GM18951 (cell line): ENCODE measurements at regions not wholly inside any gene's neighbourhood (a gene's known extent, or its start where the extent isn't known, plus 50 kb on each side); places are given as distances from the start of the nearest gene placed in this dataset.

ENCODE experiments used
- POLR2A ChIP-seq: IDR thresholded peaks from 4 replicates; pipeline ENCODE4 v1.6.1; 2011; ENCODE audit warnings: mild to moderate bottlenecking; ENCODE audit not compliant: insufficient read length, insufficient read depth; ENCODE audit errors: extremely low read depth
- in situ Hi-C: fragments of 300-500 bp; cut with MboI; formaldehyde crosslinking; loops from one replicate; pipeline ENCODE4 v1.12.0; 2022; ENCODE audit warnings: low sequenced_read_pairs, mixed read lengths, inconsistent platforms; ENCODE audit not compliant: unreplicated experiment

GRCh38 chr5:68543212-68543611 is 327.7 kb downstream of the PIK3R1 start:
- in situ Hi-C loops = no loop called here
- TF ChIP-seq POLR2A = no peak

- in situ Hi-C loops = no loop called here
- no peak for TF ChIP-seq POLR2A
Observed at GRCh38 chr5:68544091-68544647, 328.6 kb downstream of the PIK3R1 start.

- in situ Hi-C loops = no loop called here
Observed at GRCh38 chr5:68544648-68545552, 329.3 kb downstream of the PIK3R1 start.

GRCh38 chr5:68545636-68546295 is 330.2 kb downstream of the PIK3R1 start:
- in situ Hi-C loops = no loop called here
- TF ChIP-seq POLR2A = no peak

More at GRCh38 chr5:68544648-68545552, 329.3 kb downstream of the PIK3R1 start:
- no peak for TF ChIP-seq POLR2A

- no peak for TF ChIP-seq POLR2A
- in situ Hi-C loops = no loop called here
Observed at GRCh38 chr5:68547056-68547455, 331.5 kb downstream of the PIK3R1 start.

- in situ Hi-C loops = no loop called here
- TF ChIP-seq POLR2A = no peak
Observed at GRCh38 chr5:68547622-68548021, 332.1 kb downstream of the PIK3R1 start.

GRCh38 chr5:68548959-68549676 is 333.6 kb downstream of the PIK3R1 start:
- in situ Hi-C loops = no loop called here
- no peak for TF ChIP-seq POLR2A

GRCh38 chr5:68550015-68550414 is 334.5 kb downstream of the PIK3R1 start:
- no peak for TF ChIP-seq POLR2A
- in situ Hi-C loops = no loop called here

GRCh38 chr5:68551436-68551835 is 335.9 kb downstream of the PIK3R1 start:
- TF ChIP-seq POLR2A = no peak
- in situ Hi-C loops = no loop called here

DNA sequence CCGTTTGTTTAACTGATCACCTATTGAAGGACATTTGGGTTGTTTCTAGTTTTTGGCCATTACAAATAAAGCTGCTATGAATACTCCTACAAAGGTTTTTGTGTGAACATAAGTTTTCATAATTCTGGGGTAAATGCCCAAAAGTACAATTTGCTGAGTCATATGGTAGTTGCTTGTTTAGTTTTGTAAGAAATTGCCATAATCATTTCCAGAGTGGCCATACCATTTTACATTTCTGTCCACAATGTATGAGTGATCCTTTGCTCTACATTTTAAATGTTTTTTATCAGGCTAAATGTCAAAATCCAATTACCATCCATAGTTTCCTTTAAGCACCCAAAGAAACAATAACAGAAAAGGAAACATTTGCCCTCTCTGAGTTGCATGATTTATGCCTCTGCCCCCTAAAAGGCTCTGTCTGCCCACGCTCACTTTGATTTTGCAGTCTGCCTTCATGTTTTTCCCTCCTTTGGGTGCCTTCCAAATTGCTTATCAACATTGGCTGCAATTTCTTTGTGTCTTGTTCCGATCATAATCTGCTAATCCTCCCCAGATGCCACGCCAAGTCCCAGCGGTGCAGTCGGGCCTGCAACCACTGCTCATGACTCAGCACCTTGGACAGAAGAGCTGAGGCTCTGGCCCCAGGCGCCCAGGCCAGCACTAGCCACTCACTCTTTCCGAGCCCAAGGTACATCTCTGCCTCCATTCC is 339.2 kb downstream of the PIK3R1 start:
- TF ChIP-seq POLR2A = no peak
- in situ Hi-C loops = no loop called here

GRCh38 chr5:68555907-68556681 is 340.5 kb downstream of the PIK3R1 start:
- in situ Hi-C loops = no loop called here
- TF ChIP-seq POLR2A = no peak
